ENCODE measurements at regions not wholly inside any gene's neighbourhood (a gene's known extent, or its start where the extent isn't known, plus 50 kb on each side); places are given as distances from the start of the nearest gene placed in this dataset.
A peak's percentile ranks its signal among the peaks of the same experiment; 100 is the strongest.

DNA sequence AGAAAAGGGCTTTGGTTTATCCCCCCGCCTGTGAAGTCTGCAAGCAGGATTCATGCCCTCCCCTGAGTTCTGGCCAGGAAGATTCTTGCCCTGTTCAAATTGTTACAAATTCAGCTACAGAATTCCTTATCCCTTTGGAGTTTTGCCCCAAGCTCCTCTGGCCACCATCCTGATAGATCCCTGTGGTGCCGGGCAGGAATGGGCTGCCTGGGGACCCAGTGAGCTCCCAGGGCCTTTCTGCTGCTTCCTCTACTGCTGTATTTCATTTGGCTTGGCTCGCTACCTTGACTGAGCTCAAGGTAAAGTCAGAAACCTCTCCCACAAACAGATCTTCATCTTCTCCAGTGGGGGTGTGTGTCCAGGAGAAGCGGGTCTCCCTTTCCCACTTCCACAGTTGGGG, 194.6 kb upstream of the NBEA start:
- DNase-seq (ENCODE audit: extremely low spot score, unreplicated experiment): no peak
- Mint-ChIP-seq H3K4me1 (ENCODE audit: unreplicated experiment) (peaks cover 18% of the 10 kb centered on the region), H3K27me3 (peaks cover 8% of the 10 kb centered on the region), H3K4me3 (no peak overlapping the region), H3K36me3 (no peaks in the 10 kb centered on the region), H3K27ac (no peak overlapping the region), H3K9me3 (no peaks in the 10 kb centered on the region)
- no peak for TF ChIP-seq CTCF (conservative IDR thresholded peaks at IDR 0.05)

GRCh38 chr13:34748073-34748472, 194.0 kb upstream of the NBEA start:
- TF ChIP-seq CTCF (conservative IDR thresholded peaks at IDR 0.05): no peak

DNA sequence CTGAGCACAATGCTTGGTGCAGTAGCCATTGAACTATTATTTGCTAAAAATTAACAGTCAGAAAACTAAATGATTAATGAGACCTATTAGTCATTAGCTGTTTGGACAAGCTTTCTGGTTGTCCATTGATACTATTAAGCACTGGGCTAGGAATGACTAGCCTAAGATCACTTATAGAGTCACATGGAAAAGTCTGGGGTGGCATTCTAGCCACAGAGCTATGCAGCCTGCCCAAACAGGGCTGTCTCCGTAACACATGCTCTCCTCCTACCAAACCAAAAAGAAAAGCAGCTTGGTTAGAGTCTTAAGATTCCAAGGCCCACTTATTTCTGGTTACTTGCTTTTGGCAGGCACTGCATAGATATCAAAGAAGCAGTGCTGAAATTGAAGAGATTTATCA, 193.5 kb upstream of the NBEA start:
- DNase-seq (ENCODE audit: extremely low spot score, unreplicated experiment): no peak
- no peak for TF ChIP-seq CTCF (conservative IDR thresholded peaks at IDR 0.05)
- Mint-ChIP-seq H3K27ac (peak overlapping the region; percentile 52), H3K27me3 (peaks cover 8% of the 10 kb centered on the region), H3K36me3 (no peaks in the 10 kb centered on the region), H3K9me3 (no peaks in the 10 kb centered on the region), H3K4me1 (ENCODE audit: unreplicated experiment) (peaks cover 18% of the 10 kb centered on the region), H3K4me3 (no peak overlapping the region)

More at GRCh38 chr13:34748073-34748472, 194.0 kb upstream of the NBEA start:
- peaks cover 18% of the 10 kb centered on the region for H3K4me1 Mint-ChIP-seq (ENCODE audit: unreplicated experiment)
- no peak overlapping the region for H3K27ac Mint-ChIP-seq
- H3K27me3 Mint-ChIP-seq: peaks cover 8% of the 10 kb centered on the region
- DNase-seq (ENCODE audit: extremely low spot score, unreplicated experiment): no peak
- H3K36me3 Mint-ChIP-seq: no peaks in the 10 kb centered on the region
- H3K9me3 Mint-ChIP-seq: no peaks in the 10 kb centered on the region
- H3K4me3 Mint-ChIP-seq: no peak overlapping the region

DNA sequence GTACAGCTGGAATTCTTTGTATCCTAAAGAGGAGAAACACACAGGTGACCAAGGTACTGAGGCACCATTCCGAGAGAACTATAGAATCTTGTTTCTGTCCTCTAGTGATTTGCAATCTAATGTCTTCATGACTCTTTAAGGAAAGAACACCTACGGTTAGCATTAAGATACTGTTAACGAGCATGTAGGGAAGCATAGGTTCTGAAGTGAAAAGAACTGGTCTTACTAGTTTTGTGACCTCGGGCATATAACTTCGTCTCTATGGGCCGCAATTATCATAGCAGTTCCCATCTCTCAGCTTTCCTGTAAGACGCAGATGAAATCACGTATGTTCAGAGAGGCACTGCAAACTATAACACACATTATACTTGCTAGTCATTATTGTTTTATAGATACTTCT, 193.0 kb upstream of the NBEA start:
- peaks cover 8% of the 10 kb centered on the region for H3K27me3 Mint-ChIP-seq
- no peak for DNase-seq (ENCODE audit: extremely low spot score, unreplicated experiment)
- H3K4me3 Mint-ChIP-seq: peak overlapping the region; percentile 44

DNA sequence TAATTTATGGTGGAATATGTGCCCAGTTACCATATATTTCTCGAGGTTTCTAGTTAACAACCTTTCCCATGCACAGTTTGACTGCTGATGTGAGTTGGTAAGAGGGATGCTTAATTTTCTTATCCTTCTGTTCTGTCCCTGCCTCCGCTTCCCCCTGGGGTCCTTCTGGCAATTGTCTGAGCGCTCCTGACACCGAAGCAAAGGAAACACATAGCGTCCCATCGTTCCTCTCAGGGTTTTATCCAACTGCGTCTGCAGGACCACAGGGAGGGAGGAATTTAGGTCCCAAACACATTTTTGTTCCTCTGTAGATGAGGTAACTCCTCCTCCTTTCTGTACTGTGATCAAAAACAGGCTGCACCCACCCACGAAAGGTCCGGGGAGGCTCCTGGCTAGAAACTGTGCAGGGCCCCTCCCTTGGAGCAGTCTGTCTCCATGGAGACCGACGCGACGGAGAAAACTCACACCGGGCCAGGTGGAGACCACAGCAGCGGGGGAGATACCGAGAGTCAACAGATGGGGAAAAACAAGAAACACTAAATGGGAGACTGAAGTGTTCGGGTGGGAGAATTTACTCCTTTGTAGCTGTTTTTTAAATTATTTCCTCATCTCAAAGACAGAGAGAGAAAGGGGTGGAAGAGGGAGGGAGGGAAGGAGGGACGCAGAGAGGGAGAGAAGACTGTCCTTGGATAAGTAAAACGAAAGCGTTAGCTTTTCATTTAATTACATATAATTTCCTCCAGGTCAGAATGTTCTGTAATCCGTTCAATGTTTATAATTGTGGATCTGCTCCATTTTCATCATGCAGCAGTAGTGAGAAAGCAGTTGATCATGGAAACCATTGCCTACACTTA, 191.8 kb upstream of the NBEA start:
- DNase-seq (ENCODE audit: extremely low spot score, unreplicated experiment): no peak
- Mint-ChIP-seq H3K27ac (peak overlapping the region; percentile 30), H3K27me3 (peaks cover 8% of the 10 kb centered on the region)

More for the DNA sequence above, 193.0 kb upstream of the NBEA start:
- TF ChIP-seq CTCF (conservative IDR thresholded peaks at IDR 0.05): no peak
- H3K4me1 Mint-ChIP-seq (ENCODE audit: unreplicated experiment): peaks cover 18% of the 10 kb centered on the region
- H3K27ac Mint-ChIP-seq: peak overlapping the region; percentile 52
- no peaks in the 10 kb centered on the region for H3K9me3 Mint-ChIP-seq
- H3K36me3 Mint-ChIP-seq: no peaks in the 10 kb centered on the region

More for the DNA sequence above, 191.8 kb upstream of the NBEA start:
- H3K4me1 Mint-ChIP-seq (ENCODE audit: unreplicated experiment): peaks cover 18% of the 10 kb centered on the region
- TF ChIP-seq CTCF (conservative IDR thresholded peaks at IDR 0.05): no peak
- no peaks in the 10 kb centered on the region for H3K36me3 Mint-ChIP-seq
- H3K9me3 Mint-ChIP-seq: no peaks in the 10 kb centered on the region
- peak overlapping the region; percentile 85 for H3K4me3 Mint-ChIP-seq
